ENCODE measurements at regions not wholly inside any gene's neighbourhood (a gene's known extent, or its start where the extent isn't known, plus 50 kb on each side); places are given as distances from the start of the nearest gene placed in this dataset.
"Not testable (repeated sequence)": the region's sequence is repeated elsewhere in the genome, so short reads cannot be mapped to it uniquely, and the experiment has no call there.

DNA sequence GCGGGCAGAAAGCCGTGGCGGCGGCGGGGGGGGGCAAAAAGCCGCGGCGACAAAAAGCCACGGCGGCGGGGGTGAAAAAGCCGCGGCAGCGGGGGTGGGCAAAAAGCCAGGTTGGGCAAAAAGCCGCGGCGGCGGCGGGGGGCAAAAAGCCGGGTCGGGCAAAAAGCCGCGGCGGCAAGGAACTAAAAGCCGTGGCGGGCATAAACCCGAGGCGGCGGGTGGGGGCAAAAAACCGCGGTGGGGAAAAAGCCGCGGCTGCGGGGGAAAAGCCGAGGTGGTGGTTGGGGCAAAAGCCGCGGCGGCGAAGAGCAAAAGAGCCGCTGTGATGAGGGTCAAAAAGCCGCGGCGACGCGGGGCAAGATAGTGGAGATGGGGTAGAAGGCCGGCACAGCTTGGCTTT, 1834.2 kb downstream of the FOXD4L5 start:
- DNase-seq (ENCODE audit: low spot score) = not testable (repeated sequence)

- DNase-seq (ENCODE audit: low spot score) = not testable (repeated sequence)
These were observed 1859.9 kb downstream of the FOXD4L5 start for GRCh38 chr9:63425123-63425522.

DNA sequence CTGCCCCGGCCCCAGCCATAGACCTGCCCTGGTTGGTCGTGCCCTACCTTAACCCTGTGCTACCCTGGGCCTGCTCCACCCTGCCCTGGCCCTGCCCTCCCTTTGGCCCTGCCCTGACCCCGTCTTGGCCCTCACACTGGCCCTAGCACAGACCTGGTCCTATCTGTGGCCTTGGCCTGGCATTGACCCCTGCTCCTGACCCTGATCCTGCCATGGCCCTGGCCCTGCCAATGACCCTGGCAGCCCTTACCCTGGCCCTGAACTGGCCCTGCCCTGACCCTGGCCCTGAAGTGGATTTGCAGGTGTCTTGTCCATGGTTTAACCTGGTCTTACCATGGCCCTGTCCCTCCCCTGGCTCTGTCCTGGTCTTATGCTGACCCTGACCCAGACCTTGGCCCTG, 1894.1 kb downstream of the FOXD4L5 start:
- DNase-seq (ENCODE audit: low spot score) = not testable (repeated sequence)

DNA sequence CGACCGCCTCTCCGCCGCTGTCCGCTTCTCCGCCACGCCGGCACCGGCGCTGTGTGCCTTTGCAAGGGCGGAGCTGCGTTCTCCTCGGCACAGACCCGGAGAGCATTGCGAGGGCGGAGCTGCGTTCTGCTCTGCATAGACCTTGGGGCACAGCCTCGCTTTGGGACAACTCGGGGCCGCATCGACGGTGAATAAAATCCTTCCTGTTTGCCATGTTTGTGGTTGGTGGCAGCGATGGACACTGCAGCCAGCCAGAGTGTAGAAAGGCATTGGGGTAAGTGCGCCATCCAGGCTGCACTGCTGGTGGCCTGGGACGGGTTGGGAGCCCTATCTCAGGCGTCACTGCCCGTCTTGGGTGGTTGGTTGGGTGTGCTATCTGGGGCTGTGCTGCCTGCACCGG, 1899.5 kb downstream of the FOXD4L5 start:
- DNase-seq (ENCODE audit: low spot score) = not testable (repeated sequence)

- DNase-seq (ENCODE audit: low spot score) = not testable (repeated sequence)
These were observed 1905.1 kb downstream of the FOXD4L5 start for GRCh38 chr9:63379864-63380263.

- DNase-seq (ENCODE audit: low spot score) = not testable (repeated sequence)
These were observed 1930.8 kb downstream of the FOXD4L5 start for GRCh38 chr9:63354219-63354618.

DNA sequence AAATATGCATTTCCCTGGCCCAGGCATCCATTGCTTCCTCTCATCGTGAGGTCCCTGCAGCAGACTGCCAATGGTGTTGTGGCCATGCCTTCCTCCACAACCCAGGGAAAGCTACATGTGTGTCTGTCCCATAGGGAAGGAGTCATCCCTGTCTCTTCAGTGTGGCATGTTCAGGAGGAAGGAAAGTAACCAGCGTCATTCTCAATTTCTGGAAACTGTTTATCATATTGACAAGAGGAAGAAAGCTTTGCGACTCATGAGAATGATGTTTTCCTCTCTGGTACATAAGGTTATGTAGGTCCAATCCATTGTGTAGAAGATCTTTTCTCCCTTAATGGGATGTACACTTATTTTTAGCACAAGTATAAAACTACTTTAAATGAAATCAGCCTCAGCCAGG, 1937.7 kb downstream of the FOXD4L5 start:
- DNase-seq (ENCODE audit: low spot score) = not testable (repeated sequence)

DNA sequence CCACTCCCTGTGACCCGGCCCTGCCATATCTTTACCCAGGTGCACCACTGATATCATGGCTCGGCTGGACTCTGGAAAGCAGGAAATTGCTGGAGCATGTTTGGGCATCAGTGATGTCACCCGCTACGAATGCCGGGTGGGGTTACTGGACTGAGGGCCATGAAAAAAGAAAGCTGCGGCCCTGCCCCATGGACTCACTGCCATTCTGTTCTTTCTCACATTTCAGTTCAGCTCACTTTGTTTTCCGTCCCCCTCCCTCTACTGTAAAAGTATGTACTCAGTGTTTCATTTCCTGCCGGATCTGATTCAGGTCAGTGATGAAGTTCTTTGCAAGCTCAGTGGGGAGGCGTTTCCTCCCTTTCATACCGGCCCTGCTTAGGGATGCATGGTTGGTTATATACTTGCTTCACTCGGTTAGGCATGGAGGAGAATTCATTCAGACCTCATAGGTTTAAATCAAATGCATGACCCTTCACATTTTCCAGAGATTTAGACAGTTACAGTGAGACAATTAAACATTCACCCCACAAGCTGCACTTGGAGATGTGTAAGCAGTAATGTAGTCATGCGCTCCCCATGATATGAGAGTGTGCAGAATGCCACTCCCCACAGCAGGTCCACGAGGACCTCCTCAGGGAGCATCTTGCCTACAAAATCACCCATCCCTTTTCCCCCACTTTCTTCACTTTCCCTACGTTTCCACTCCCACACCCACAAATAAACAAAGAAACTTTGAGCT, 1938.5 kb downstream of the FOXD4L5 start:
- peak; percentile 56 for DNase-seq (ENCODE audit: low spot score)

DNA sequence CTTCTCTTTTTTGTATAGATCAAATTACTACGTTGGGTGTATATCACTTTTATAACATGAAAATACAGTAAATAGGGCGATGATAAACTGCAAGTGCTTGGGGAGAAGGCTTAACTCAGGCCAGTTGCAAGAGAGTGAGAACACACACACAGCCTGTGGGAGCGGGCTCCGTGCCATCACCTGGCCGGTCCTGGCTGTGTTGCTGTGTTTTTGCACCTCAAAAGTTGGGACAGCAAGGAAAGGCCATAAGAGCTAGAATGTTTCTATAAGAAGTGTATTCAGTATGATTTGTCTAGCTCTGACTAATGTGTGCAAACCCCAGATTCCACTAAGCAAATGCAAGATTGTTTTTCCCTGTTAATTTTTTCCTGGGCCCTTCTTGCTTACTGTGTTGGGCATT, 1940.6 kb downstream of the FOXD4L5 start:
- DNase-seq (ENCODE audit: low spot score) = not testable (repeated sequence)

DNA sequence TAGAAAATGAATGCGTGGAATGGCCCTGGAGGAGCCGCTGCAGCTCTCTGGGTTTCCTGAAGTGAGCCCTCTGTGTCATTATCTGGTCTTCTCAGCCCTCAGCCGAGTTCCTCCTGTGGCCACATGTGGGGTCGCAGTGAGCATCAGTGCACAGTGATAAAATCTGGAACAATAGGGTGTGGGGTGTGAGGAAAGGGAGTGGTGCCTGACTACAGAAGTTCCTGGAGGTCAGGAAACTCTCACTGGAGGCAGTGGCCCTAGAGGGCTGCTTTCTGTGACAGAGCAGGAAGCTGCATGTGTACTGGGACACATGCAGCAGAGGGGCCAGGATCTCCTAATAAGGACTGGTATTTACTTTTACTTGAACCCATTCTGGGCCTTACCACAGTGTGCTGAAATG, 1942.5 kb downstream of the FOXD4L5 start:
- DNase-seq (ENCODE audit: low spot score) = not testable (repeated sequence)

DNA sequence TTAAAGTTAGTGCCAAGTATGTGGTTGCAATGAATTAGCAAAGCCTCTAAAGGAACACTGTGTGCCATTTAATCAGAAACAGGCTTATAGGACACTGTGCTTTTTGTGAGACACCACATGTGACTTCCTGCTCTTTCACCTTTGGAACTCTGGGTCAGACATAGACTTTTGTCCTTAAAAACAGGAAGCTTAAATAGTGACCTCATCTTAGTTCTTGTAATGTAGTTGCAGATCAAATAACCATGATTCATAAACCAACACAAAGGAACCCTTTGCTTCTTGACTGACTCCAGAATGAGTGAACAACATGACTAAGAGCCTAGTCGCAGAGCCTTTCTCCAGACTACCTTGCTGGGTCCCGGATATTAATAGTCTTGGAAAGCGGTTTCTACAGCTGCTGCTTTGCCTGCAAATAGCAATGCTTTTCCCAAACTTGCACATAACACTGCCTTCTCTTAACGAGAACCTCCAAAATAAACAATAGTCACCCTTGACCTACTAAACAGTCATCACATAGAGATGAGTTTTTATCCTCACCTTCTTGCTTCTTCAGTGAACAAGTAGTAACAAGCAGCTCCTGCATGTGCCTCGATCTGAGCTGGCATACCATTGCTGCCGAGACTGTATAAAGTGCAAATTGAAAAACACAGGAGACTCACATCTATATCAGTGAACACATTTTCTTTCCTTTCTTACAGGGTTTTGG, 1947.0 kb downstream of the FOXD4L5 start:
- DNase-seq (ENCODE audit: low spot score) = peak; percentile 53

- DNase-seq (ENCODE audit: low spot score) = not testable (repeated sequence)
These were observed 1949.7 kb downstream of the FOXD4L5 start for GRCh38 chr9:63335286-63335685.

DNA sequence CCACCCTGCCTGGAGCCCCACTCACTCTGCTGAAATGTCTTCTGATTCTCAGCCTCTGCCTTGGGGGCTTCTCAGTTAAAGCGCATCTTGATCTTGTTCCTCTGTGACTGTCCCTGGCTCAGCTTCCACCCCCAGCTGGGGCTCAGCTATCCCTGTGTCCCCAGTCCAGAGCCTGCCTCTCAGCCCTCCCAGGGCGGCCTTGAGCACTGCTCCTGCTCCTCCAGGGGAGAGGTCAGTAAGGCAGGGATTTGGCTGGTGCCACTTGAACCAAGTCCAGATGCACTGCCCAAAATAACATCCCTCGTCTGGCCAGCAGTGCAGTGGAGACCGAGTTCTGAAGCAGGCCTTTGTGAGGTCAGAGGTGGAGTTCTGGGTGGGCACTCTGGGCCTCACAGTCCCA, 1950.8 kb downstream of the FOXD4L5 start:
- DNase-seq (ENCODE audit: low spot score) = not testable (repeated sequence)

DNA sequence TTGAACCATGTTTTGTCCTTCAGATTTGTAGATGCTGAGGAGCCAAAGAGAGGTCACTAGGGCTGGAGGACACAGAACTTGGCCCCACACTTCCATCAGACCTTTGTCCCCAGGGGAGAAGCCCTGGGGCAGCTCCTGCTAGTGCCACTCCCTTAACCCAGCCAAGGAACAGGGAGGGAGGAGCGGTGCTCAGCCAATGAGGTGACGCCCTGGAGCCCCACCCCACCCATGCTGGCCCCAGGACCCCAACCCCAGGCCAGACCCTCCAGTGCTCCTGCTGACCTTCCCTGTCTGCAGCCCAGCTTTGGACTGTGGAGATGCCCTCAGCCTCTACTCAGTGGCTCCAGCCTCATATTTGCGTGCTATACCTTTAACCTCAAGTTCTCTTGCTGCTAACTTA, 1951.9 kb downstream of the FOXD4L5 start:
- DNase-seq (ENCODE audit: low spot score) = not testable (repeated sequence)

- not testable (repeated sequence) for DNase-seq (ENCODE audit: low spot score)
These were observed 1956.7 kb downstream of the FOXD4L5 start for GRCh38 chr9:63328313-63328712.

GRCh38 chr9:63327211-63327610, 1957.8 kb downstream of the FOXD4L5 start:
- not testable (repeated sequence) for DNase-seq (ENCODE audit: low spot score)

DNA sequence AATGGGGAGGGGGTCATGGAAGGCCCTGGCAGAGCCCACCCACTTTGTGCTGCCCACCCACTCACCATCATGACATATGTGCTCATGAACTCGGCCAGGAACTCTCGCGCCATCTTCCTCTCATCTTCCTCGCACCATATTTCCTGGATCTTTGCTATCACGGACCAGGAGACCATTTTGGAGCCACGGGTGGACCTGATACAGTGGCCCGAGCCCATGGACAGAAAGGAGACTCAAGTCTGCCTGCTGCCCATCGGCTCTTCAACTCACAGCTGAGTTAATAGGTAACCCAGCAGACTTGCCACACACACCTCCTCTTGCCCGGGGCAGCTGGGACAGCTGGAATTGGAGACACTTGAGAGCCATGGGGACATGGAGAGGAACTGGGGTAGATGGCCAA, 1958.3 kb downstream of the FOXD4L5 start:
- DNase-seq (ENCODE audit: low spot score) = not testable (repeated sequence)

GRCh38 chr9:63325696-63326095, 1959.3 kb downstream of the FOXD4L5 start:
- not testable (repeated sequence) for DNase-seq (ENCODE audit: low spot score)

DNA sequence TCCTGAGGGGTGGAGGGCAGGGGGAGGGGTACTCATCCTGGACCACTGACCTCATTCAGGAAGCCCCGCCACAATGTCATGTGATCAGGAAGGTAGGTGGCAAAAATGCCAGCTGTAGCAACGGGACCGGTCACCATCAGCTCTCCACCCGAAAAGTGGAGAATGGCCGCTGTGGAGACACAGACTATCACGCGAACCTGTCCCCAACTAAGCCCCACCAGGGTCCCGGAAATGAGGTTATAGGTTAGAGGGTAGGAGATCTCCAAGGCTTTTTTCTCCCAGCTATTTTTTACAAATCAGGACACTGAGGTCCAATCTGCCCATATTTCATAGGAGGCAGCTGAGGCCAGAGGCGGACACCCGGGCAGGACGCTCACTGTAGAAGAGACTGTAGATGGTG, 1966.9 kb downstream of the FOXD4L5 start:
- DNase-seq (ENCODE audit: low spot score) = not testable (repeated sequence)

- DNase-seq (ENCODE audit: low spot score) = not testable (repeated sequence)
These were observed 1969.6 kb downstream of the FOXD4L5 start for GRCh38 chr9:63315387-63315786.

DNA sequence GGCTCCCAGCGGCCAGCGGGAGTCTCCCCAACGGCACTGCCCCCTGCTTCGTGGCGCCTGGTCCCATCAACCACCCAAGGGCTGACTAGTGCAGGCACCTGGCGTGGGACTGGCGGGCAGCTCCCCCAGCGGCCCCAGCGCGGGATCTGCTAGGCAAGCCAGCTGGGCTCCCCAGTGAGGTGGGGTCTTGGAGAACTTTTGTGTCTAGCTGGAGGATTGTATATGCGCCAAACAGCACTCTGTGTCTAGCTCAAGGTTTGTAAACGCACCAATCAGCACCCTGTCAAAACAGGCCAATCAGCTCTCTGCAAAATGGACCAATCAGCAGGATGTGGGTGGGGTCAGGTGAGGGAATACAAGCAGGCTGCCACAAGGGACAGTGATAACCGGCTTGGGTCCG, 1988.2 kb downstream of the FOXD4L5 start:
- not testable (repeated sequence) for DNase-seq (ENCODE audit: low spot score)

DNA sequence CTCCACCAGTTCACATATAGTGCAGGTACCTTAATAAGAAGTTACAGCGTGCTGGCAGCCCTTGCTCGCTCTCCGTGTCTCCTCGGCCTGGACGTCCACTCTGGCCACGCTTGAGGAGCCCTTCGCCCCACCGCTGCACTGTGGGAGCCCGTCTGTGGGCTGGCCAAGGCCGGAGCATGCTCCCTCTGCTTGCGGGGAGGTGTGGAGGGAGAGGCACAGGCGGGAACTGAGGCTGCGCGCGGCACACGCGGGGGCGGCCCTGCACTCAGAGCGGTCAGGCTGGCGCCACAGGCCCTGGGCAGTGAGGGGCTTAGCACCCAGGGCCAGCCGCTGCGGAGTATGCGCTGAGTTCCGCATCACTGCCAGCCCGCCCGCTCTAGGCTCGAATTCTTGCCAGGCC, 1988.6 kb downstream of the FOXD4L5 start:
- DNase-seq (ENCODE audit: low spot score) = not testable (repeated sequence)

DNA sequence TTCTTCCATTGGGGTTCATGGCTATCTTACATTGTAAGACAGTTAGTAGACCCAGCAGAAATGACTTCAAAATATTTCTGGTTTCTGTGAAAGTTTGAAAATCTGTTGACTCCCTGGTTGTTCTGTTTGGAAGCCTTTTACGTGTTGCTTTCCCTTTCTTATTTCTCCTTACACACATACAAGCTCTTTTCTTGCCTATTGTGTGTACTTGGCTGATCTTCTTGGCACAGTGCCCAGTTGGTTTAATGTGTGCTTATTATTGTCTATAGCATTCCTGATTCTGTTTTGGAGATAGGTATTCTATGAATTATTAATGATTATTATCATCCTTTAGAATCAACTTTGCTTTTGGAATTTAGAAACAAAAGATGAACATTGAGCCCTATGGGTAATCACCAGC, 1995.0 kb downstream of the FOXD4L5 start:
- DNase-seq (ENCODE audit: low spot score) = not testable (repeated sequence)

Data from CD4-positive, alpha-beta T cell treated with Interleukin-2 at 100 ng/mL for 4 hours (primary cell).